GM21360 (cell line): ENCODE measurements at regions not wholly inside any gene's neighbourhood (a gene's known extent, or its start where the extent isn't known, plus 50 kb on each side); places are given as distances from the start of the nearest gene placed in this dataset.

Experiments used
- ATAC-seq: cut with Tn5 transposase; IDR thresholded peaks from one replicate; pipeline ENCODE4 v1.9.1; 2021; ENCODE audit warnings: mild to moderate bottlenecking, moderate library complexity; ENCODE audit not compliant: unreplicated experiment

- ATAC-seq: no peak
These were observed 76.4 kb downstream of the CXXC4 start for GRCh38 chr4:104418286-104418685.

GRCh38 chr4:104417357-104417882 is 77.3 kb downstream of the CXXC4 start:
- ATAC-seq: no peak

- no peak for ATAC-seq
These were observed 77.9 kb downstream of the CXXC4 start for GRCh38 chr4:104416725-104417356.

- ATAC-seq: no peak
These were observed 81.2 kb downstream of the CXXC4 start for GRCh38 chr4:104413487-104413886.

- ATAC-seq: no peak
These were observed 82.3 kb downstream of the CXXC4 start for GRCh38 chr4:104412344-104412743.

- no peak for ATAC-seq
These were observed 83.2 kb downstream of the CXXC4 start for GRCh38 chr4:104411502-104411901.

- no peak for ATAC-seq
These were observed 85.8 kb downstream of the CXXC4 start for GRCh38 chr4:104408878-104409277.

- no peak for ATAC-seq
These were observed 90.3 kb downstream of the CXXC4 start for GRCh38 chr4:104404361-104404760.

- ATAC-seq: no peak
These were observed 99.5 kb downstream of the CXXC4 start for GRCh38 chr4:104395168-104395614.

GRCh38 chr4:104394406-104395167 is 100.1 kb downstream of the CXXC4 start:
- ATAC-seq: no peak

- ATAC-seq: no peak
These were observed 100.9 kb downstream of the CXXC4 start for GRCh38 chr4:104393655-104394324.

- ATAC-seq: no peak
These were observed 109.0 kb downstream of the CXXC4 start for GRCh38 chr4:104385713-104386112.

- ATAC-seq: no peak
These were observed 111.7 kb downstream of the CXXC4 start for GRCh38 chr4:104382961-104383360.

GRCh38 chr4:104381729-104382128 is 113.0 kb downstream of the CXXC4 start:
- no peak for ATAC-seq

GRCh38 chr4:104365618-104366017 is 129.1 kb downstream of the CXXC4 start:
- peak; percentile 69 for ATAC-seq

GRCh38 chr4:104353481-104353880 is 141.2 kb downstream of the CXXC4 start:
- ATAC-seq: no peak

GRCh38 chr4:104352211-104352610 is 142.5 kb downstream of the CXXC4 start:
- ATAC-seq: no peak

- ATAC-seq: no peak
These were observed 143.0 kb downstream of the CXXC4 start for GRCh38 chr4:104351706-104352105.

- ATAC-seq: no peak
These were observed 149.0 kb downstream of the CXXC4 start for GRCh38 chr4:104345598-104346242.

GRCh38 chr4:104344342-104344980 is 150.2 kb downstream of the CXXC4 start:
- ATAC-seq: no peak

- ATAC-seq: no peak
These were observed 160.3 kb downstream of the CXXC4 start for GRCh38 chr4:104334410-104334809.
